Epithelial cell of proximal tubule (primary cell): ENCODE measurements at regions not wholly inside any gene's neighbourhood (a gene's known extent, or its start where the extent isn't known, plus 50 kb on each side); places are given as distances from the start of the nearest gene placed in this dataset.

Experiments used
- DNase-seq: peaks from one replicate; pipeline ENCODE4 v3.0.0-alpha.2; 2011; ENCODE audit warnings: low read depth
- H3K4me3 ChIP-seq: 2 replicates; pipeline ENCODE4 v1.5.1; 2011; ENCODE audit warnings: low read depth, mild to moderate bottlenecking, low read length
- CTCF ChIP-seq: conservative IDR thresholded peaks from 2 replicates; pipeline ENCODE4 v1.5.1; 2012; ENCODE audit warnings: low read depth, mild to moderate bottlenecking, low read length

- no peak for DNase-seq
- H3K4me3 ChIP-seq = no peak overlapping the region
- TF ChIP-seq CTCF = no peak
Measured at GRCh38 chr21:16291296-16291695, 561.5 kb downstream of the USP25 start.

- no peak for DNase-seq
- TF ChIP-seq CTCF = no peak
- H3K4me3 ChIP-seq = no peak overlapping the region
Measured at GRCh38 chr21:16294128-16294527, 564.3 kb downstream of the USP25 start.

GRCh38 chr21:16302851-16303282, 573.1 kb downstream of the USP25 start:
- no peak for DNase-seq
- H3K4me3 ChIP-seq = no peak overlapping the region
- no peak for TF ChIP-seq CTCF

GRCh38 chr21:16304174-16305095, 574.7 kb downstream of the USP25 start:
- TF ChIP-seq CTCF = no peak
- DNase-seq = no peak

GRCh38 chr21:16305686-16306085, 575.9 kb downstream of the USP25 start:
- peak overlapping the region; percentile 11 for H3K4me3 ChIP-seq
- no peak for DNase-seq
- no peak for TF ChIP-seq CTCF

More at GRCh38 chr21:16304174-16305095, 574.7 kb downstream of the USP25 start:
- no peak overlapping the region for H3K4me3 ChIP-seq

GRCh38 chr21:16307256-16307655, 577.5 kb downstream of the USP25 start:
- DNase-seq = no peak
- TF ChIP-seq CTCF = no peak
- H3K4me3 ChIP-seq = no peak overlapping the region

- no peak for TF ChIP-seq CTCF
- H3K4me3 ChIP-seq = peak overlapping the region; percentile 31
- DNase-seq = no peak
Measured at GRCh38 chr21:16308269-16308668, 578.5 kb downstream of the USP25 start.
